Stimulated activated CD8-positive, alpha-beta memory T cell treated with anti-CD3 and anti-CD28 coated beads, Interleukin-2, amount 100 ng/mL, for 48 hours (primary cell): ENCODE measurements at regions not wholly inside any gene's neighbourhood (a gene's known extent, or its start where the extent isn't known, plus 50 kb on each side); places are given as distances from the start of the nearest gene placed in this dataset.

Experiments
- DNase-seq, 2 donors: peaks; one replicate each; pipeline ENCODE4 v3.0.0-alpha.2; 2020; ENCODE audit warnings: low read depth in 2 of 2

- no peak for DNase-seq
These were observed 409.8 kb upstream of the CELF4 start for GRCh38 chr18:37975446-37975845.

GRCh38 chr18:37967261-37967660 is 401.7 kb upstream of the CELF4 start:
- DNase-seq = no peak

- no peak for DNase-seq
These were observed 400.0 kb upstream of the CELF4 start for GRCh38 chr18:37965572-37965970.

DNA sequence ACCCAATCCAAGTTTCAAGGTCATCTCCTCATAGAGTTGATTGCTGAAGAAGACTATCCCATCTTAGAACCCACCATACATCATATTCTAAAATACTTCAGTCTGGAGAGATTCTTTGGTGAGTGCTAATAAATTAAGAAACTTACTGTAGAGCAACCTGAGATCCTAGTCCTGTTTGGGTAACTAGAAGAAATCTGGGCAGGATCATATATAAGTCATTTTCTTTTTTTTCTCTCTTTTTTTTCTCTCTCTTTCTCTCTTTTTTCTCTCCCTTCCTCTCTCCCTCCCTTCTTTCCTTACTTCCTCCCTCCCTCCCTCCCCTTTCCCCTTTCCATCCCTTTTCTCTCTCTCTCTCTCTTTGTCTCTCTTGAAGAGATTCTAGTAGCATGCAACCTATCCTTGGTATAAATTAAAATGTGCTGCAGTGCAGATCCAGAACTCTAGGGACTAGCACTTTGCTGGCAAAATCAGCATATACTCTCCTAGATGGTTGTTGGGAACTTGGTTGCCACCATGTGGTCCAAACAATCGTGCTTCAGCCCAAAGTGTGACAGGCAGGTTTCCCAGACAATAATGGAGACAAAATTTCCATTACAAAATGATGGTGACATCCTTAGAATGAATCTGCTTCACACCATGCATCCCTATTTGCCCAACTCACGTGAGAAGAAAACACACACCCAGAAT is 399.4 kb upstream of the CELF4 start:
- no peak for DNase-seq

GRCh38 chr18:37963837-37964236 is 398.2 kb upstream of the CELF4 start:
- no peak for DNase-seq

DNA sequence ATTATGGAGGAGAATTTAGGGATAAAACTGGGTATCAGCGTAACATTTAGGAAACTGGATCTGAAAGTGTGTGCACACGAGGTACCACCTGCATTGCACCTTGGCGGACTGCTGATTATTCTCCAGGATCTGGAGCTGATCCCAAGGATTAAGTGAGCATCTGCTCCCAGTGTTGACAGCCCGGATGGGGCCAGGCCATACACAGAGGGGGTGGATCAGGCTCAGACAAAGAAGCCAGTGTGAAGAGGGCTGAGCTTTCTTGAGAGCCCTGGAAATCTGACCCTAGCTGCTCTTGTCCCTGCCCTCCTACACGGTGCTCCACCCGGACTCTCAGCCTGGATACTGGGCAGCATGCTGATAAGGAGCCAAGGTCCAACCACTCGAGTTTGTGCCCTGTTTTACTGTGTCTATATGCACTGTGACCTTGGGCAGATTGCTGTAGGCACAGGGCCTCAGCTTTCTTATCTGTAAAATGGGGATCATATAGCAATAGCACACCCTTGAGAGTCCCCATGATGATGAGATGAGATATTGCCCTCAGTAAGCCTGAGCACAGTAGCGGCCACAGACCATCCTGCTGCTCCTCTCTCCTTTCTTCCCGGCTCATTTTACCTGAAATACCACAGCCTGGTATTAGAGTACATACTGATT is 396.8 kb upstream of the CELF4 start:
- DNase-seq = no peak

GRCh38 chr18:37958499-37958898 is 392.9 kb upstream of the CELF4 start:
- no peak for DNase-seq

GRCh38 chr18:37956902-37957301 is 391.3 kb upstream of the CELF4 start:
- no peak for DNase-seq

- DNase-seq = no peak
These were observed 390.4 kb upstream of the CELF4 start for GRCh38 chr18:37956020-37956419.

DNA sequence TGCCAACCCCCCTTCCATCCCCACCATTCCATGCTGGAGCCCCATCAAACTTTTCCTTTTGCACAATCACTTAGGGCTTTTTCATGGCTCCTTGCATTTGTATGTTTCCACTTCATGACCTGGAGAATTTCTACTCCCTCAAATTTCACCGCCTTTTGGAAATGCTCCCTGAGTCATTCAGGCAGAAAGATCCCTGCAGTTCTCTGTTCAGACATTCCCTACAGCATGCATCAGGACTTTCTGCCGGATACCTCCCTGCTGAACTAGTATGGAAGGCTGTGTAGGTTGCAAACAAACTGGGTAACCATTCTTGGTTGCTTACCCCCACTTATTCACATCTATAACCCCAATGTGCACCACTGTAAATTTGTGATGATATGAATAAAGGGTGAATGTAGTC is 389.6 kb upstream of the CELF4 start:
- no peak for DNase-seq

- no peak for DNase-seq
These were observed 388.3 kb upstream of the CELF4 start for GRCh38 chr18:37953876-37954275.

GRCh38 chr18:37948471-37948870 is 382.9 kb upstream of the CELF4 start:
- DNase-seq = no peak

DNA sequence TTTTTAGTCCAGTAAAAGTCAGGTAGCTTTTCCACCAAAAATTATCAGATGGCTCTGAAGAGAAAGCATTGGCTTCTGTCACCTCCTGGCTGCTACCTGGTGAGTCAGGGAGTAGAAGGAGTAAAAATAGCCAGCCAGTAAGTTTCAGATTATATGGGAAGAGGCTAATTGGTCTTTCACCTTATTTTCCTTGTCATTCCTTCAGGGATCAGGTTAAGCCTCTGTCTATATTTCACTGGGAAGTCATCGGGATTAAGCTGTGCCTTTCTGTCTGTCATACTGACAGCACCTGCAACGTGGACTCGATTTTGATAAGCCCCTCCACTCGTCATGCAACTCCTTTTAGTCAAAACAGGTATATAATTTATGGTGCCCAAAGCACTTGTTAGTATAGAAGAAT is 380.7 kb upstream of the CELF4 start:
- DNase-seq = no peak

DNA sequence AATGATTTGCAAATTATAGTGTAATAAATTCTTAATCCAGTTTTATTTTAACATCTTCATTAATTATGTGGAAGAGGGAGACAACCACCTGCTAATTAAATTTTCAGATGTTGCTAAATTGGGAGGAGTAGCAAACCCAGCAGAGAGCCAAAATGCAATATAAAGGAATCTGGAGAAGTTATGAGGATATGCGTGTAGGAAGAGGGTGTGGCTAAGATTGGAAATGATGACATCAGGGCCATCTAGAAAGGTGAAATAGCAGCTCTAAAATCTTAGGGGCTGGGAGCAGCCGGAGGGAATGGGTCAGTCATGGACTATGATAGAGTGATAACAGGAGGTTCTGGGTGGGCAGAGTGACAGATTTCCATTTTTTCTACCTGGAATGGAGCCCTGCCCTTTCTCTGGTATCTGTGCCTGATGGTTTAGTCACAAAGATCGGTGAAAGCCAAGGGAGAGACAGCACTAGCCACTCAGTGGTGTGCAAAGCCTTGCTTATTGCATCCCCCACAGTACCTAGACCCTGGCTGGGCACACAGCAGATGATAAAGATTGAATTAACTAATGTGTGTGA is 379.2 kb upstream of the CELF4 start:
- no peak for DNase-seq

GRCh38 chr18:37937287-37937686 is 371.7 kb upstream of the CELF4 start:
- DNase-seq = no peak

DNA sequence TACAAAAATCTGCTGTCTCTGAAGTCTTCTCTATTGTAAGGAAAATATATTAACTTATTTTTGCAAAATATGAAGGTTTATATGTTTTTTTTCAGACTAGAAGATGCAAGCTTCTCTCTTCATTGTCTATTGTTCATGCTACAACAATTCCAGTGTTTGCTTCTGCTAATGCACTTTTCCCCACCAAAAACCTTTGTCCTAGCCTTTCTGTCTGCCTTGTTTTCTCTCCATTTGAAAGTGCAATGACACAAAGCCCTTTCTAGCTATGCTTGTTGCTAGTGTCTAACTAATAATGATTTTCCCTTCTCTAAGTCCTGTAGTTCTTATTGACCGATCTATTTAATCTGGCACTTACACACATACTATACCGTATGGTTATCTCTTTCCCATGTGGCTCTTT is 369.5 kb upstream of the CELF4 start:
- no peak for DNase-seq

DNA sequence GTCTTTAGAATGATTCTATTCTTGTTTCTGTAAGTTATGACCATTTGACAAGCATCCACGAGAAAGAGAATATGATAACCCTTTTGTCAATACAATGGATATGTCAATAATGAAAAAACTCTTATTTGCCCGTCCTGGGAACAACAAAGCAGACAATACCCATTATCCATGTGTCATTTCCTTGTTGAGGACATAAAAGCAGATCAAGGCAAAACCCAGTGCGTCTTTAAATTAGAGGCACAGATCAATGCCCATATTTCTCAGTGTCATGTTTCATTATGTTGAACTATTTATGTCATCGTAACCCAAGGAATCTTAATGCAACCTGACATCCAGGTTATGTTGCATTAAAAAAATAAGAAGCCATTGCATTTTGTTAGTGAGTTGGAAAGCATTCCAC is 365.0 kb upstream of the CELF4 start:
- no peak for DNase-seq

DNA sequence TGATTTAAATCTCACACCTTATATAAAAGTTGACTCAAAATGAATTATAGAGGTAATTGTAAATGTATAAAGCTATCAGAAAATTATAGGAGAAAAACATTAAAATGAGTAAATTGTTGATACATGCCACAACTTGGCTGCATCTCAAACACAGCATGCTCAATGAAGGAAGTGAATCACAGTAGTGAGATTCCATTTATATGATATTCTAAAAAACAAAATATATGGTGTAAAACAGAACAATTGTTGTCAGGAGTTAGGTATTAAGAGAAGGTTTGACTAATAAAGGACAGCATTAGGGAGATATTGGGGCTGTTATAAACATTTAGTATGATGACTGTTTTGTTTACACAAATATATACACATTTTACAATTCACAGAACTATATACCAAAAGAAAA is 356.6 kb upstream of the CELF4 start:
- DNase-seq = no peak

DNA sequence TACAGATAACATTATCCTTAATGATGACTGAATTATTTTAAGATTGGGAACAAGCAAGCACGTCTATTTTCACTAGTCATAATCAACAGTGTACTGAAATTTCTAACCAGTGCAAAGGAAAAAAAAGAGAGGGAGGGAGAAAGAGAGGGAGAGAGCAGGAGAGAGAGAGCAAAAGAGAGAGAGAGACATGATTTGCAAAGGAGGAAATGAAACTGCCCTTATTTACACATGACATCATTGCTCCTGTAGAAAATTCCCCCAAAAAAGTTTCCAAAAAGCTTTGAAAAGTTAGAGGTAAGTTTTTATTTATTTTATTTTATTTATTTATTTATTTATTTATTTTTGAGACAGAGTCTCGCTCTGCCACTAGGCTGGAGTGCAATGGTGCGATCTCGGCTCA is 355.3 kb upstream of the CELF4 start:
- no peak for DNase-seq

- DNase-seq = no peak
These were observed 347.5 kb upstream of the CELF4 start for GRCh38 chr18:37913051-37913450.

DNA sequence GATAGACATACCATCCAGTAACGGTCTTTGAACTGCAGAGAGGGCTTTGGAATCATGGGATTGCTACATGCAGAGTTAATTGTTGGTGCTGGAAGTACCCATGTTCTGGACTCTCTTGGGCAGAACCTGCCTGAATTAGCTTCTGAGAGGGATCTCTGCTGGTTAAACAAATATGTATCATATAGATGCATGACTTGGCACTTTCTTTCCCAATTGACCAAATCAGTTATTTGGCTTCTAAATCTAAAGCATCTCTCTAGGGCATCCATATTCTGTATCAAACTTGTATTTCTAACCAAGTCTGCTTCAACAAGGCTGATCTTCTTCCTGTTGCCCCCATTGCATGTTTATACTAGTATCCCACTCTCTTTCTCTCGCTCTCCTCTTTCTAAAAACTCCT is 336.7 kb upstream of the CELF4 start:
- no peak for DNase-seq

- no peak for DNase-seq
These were observed 334.7 kb upstream of the CELF4 start for GRCh38 chr18:37900326-37900725.

DNA sequence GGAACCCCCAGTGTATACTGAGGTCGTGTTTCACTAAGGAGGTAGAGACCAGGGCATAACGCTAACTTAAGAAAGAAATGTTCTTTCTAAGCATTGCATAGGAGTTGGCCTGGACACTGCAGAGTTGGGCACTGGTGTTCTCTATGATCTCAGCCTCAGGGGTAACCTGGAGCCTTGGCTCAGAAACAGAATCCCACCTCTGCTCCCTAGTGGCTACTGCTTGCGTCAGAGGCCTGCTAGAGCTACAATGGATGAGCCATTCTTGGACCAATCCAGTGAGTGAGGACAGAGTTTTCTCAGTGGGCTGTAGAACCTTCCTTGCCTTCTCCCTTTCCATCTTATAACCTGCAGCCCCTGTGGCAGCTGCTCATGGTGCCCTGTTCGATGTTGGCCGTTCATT is 324.4 kb upstream of the CELF4 start:
- no peak for DNase-seq

- DNase-seq = no peak
These were observed 309.1 kb upstream of the CELF4 start for GRCh38 chr18:37874721-37875120.
